HG02678 (cell line): ENCODE measurements at regions not wholly inside any gene's neighbourhood (a gene's known extent, or its start where the extent isn't known, plus 50 kb on each side); places are given as distances from the start of the nearest gene placed in this dataset.
"Not testable (repeated sequence)": the region's sequence is repeated elsewhere in the genome, so short reads cannot be mapped to it uniquely, and the experiment has no call there.

ENCODE experiments used
- ATAC-seq: cut with Tn5 transposase; IDR thresholded peaks from one replicate; pipeline ENCODE4 v1.9.1; 2021; ENCODE audit warnings: mild to moderate bottlenecking, moderate library complexity; ENCODE audit not compliant: unreplicated experiment

DNA sequence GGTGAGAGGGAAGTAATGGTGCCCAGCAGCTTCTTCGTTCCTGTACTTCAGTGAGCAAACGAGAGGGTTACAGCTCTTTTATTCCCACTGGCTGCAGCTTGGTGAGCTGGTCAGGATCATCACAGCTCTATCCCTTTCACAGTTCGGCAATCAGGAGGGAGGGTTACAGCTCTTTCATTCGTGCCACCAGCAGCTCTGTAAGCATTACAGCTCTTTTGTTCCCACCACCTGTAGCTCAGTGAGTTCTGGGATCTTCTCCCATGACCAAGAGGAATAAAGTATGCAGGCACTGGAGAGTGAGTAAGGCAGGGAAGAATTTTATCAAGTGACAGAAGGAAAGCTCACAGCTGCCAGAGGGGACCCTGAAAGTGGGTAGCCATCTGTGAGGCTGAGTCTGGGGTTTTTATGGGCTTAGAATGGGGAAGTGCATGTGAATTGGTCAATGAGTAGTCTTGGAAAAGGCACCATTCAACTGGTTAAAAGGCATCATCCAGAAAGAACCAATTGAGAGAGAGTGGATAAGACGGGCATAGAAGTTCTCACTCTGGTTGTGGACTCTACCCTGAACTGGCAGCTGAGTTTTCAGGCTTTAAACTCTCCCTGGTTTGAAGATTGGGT lies 123.7 kb downstream of the COX18 start:
- no peak for ATAC-seq

GRCh38 chr4:72942565-72942964 lies 127.0 kb downstream of the COX18 start:
- ATAC-seq, result no peak

DNA sequence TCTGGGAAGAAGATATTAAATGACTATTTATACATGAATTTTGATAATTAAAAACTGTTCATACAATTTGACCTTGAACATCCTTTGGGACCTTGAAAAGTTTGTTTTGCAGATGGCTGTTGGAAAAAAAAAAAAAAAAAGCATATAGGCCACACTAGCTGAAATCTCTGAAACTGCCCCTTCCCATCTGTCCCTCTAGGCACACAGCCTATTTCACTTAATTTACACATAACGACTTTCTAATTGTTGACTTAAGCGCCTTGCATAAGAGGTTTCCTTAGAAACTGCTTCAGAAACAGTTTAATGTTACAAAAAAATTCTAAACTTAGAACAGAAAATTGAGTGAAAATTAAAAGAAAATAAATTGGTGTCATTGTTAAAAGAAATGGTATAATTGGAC lies 131.0 kb downstream of the COX18 start:
- ATAC-seq, result no peak

DNA sequence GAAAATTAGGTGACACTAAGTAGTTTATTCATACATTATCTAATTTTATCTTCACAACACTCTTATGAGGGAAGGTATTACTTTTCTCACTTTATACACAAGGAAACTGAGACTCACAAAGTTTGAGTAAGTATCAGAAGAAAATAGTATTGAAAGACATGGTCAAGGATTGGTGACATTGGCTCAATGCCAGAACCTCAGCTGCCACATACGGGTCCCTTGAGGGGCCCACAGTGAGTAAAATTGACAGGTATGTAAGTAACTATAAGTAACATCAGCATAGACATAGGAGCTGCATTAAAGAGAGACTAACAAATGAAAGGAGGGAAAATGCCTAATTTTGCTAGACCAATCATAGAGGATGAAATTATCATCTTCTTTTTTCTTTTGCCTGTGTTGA lies 134.1 kb downstream of the COX18 start:
- no peak for ATAC-seq

DNA sequence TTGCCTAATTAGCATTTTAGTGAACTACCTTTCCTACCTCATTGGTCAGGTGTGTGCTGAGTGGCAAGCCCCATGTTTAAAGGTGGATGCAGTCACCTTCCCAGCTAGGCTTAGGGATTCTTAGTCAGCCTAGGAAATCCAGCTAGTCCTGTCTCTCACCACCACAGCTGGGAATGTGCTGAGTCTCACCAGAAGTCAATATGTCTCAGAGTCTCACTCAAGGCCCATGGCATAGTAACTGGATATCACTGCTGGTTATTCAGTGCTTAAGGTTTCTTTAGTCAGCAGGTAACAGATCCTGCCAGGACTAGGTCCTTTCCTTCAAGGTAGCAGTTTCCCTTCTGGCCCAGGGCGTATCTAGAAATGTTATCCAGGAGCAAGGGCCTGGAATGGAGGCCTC lies 136.5 kb downstream of the COX18 start:
- no peak for ATAC-seq

DNA sequence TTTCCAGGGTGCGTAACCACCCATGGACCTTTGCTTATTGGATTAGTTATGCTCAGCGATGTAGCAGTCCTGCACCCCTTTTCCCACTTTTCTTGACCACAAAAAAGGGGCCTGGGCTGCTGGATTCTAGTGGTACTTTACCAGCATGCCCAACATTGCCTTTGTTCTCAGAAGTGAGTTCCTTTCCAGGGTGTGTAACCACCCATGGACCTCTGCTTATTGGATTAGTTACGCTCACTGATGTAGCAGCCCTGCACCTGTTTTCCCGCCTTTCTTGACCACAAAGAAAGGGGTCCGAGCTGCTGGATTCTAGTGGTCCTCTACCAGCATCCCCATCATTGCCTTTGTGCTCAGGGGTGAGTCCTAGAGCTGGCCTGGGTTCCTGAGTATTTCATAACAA lies 138.2 kb downstream of the COX18 start:
- ATAC-seq, result no peak

- not testable (repeated sequence) for ATAC-seq
Observed at GRCh38 chr4:72929596-72930274, 139.8 kb downstream of the COX18 start.

DNA sequence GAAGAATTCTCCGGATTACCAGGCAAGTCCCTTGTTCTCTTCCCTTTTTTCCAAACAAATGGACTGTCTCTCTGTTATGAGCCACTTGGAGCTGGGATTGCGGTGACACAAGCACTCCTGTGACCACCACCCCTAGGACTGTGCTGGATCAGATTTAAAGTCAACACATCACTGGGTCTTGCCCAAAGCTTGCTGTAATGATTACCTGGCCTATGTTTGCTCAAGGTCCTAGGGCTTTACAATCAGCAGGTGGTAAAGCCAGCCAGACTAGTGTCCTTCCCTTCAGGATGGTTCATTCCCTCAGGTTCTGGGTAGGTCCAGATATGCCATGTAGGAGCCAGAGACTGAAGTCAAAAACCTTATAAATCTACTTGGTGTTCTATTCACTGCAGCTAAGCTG lies 144.7 kb downstream of the COX18 start:
- no peak for ATAC-seq

DNA sequence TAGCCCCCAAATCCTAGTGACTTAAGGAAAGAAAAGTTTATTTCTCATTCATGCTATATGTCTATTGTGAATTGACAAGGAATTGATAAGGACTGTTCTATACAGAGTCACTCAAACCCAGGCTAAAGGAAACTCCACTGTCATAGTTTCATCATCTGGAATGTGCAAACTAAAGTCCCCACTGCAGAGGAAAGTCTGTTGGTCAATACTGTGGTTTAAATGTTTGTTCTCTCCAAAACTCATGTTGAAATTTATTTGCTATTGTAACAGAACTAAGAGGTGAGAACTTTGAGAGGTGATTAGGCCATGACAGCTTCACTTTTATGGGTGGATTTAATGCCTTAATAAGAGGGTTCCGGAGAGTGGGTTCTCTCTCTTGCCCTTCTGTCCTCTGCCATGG lies 149.6 kb downstream of the COX18 start:
- no peak for ATAC-seq

DNA sequence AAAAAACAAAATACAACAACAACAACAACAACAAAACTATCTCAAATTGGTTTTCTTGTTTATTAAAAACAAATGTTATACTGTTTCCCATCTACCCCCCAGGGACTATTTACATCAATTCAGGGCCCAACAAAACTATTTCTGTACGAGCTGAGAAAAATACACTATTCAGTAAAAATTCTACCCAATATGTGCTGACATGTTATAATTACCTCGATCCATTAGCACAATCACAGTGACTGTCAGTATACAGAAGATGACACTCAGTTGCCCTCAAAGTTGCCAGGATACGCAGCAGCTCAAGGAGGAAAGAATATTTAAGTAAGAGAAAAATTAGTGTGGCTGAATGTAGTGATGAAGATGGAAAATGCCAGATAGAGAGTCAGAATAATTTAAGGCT lies 150.1 kb downstream of the COX18 start:
- no peak for ATAC-seq

GRCh38 chr4:72918362-72918761 lies 151.2 kb downstream of the COX18 start:
- ATAC-seq, result no peak

DNA sequence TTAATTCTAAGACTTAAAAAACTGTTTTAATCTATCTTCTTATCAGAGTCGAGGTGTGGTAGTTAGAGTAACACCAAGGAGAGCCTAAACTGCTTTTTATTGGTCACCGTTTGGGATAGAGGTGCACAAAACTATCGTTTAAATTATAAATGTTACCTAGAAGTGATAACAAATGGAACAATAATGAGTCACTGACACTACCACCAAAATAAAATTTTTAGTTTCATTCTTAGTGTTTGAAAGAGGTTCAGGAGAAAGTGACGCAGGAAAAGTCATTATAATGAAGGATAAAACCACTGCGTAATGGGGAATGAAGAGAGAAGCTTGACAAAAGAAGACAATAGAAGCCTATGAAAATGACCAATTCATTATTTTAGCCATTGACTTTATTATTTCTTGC lies 158.2 kb downstream of the COX18 start:
- no peak for ATAC-seq

- ATAC-seq, result no peak
Observed at GRCh38 chr4:72909461-72909860, 160.1 kb downstream of the COX18 start.

DNA sequence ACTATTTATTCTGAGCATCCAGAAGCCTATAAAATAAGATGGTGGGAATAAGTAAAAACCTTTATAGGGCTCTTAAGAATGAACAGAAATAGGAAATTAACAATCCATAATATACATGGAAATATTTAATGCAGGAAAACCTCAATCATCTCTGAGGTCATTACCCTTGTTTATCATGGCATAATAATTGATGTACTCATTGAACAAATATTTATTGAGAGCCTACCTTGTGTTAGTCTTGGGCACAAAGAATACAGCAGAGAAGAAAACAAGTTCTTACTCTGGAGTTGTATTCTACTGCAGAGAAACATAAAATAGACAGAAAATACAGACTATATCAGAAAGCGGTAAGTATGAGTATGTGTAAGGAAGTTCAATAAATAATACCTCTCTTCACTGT lies 167.2 kb downstream of the COX18 start:
- ATAC-seq, result no peak

- ATAC-seq, result no peak
Observed at GRCh38 chr4:72901553-72901952, 168.0 kb downstream of the COX18 start.

DNA sequence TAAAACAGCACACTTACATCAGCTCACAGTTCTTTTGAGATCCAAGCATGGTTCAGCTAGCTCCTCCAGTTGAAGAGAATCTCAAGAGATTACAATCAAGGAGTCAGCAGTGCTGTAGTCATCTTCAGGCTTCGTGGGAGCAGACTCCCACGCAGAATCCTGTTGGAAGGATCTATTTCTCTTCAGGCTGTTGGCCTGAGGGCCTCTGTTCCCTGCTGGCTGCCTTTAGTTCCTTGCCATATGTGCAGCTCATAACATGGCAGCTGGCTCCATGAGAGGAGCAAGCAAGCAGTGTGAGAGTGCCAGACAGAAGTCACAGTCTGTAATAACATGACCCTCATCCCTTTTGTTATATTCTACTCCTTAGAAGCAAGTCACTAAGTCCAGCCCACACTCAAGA lies 168.6 kb downstream of the COX18 start:
- no peak for ATAC-seq

DNA sequence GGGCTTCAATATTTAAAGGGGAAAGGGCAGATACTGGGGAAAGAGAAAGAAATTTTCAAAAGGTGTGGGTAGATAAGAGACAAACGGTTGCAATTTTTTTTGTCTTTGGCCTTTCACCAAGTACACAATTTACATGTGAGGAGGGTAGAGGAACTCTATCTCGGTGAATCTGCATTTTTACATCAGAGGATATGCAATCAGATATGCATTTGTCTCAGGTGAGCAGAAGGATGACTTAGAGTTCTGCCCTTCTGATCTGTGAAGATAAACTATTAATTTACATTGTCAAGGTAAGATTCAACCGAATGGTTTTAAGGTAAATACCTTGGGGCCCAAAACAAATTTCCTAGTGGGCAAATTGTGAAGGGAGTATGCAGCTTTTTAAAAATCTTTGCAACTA lies 169.9 kb downstream of the COX18 start:
- ATAC-seq, result no peak

GRCh38 chr4:72899214-72899613 lies 170.3 kb downstream of the COX18 start:
- no peak for ATAC-seq

DNA sequence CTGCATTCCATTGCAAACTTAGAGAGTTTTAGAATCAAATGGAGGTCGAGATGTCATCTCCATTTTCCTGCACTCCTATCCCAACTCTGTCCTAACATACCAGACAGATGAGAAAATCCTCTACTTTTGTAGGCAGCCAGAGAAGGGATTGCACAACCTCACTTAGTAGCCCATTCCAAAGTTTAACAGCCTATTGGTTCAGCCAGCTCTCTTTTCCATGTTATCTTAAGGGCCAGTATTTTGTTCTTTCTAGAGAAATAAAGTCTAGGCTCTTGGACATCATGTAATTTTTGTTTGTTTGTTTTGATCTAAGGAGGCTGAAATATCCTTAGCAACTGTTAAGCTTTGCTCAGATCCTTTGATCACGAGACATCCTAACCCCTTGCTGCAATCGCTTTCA lies 173.0 kb downstream of the COX18 start:
- ATAC-seq, result no peak

- ATAC-seq, result no peak
Observed at GRCh38 chr4:72895408-72895807, 174.1 kb downstream of the COX18 start.

- ATAC-seq, result no peak
Observed at GRCh38 chr4:72893354-72894066, 176.0 kb downstream of the COX18 start.

GRCh38 chr4:72888331-72888730 lies 181.2 kb downstream of the COX18 start:
- ATAC-seq, result no peak
